H4 (cell line): ENCODE measurements at regions not wholly inside any gene's neighbourhood (a gene's known extent, or its start where the extent isn't known, plus 50 kb on each side); places are given as distances from the start of the nearest gene placed in this dataset.

Source experiments
- DNase-seq: peaks from one replicate; pipeline ENCODE4 v3.0.0-alpha.2; 2015; ENCODE audit warnings: low spot score

- no peak for DNase-seq
Observed at GRCh38 chr9:91156451-91157234, 205.1 kb downstream of the AUH start.

- DNase-seq = no peak
Observed at GRCh38 chr9:91157883-91158282, 203.8 kb downstream of the AUH start.

- DNase-seq = no peak
Observed at GRCh38 chr9:91158286-91158685, 203.4 kb downstream of the AUH start.

- DNase-seq = no peak
Observed at GRCh38 chr9:91158946-91159345, 202.8 kb downstream of the AUH start.

GRCh38 chr9:91159664-91160121 is 202.0 kb downstream of the AUH start:
- DNase-seq = no peak

- no peak for DNase-seq
Observed at GRCh38 chr9:91160181-91160580, 201.5 kb downstream of the AUH start.

- DNase-seq = no peak
Observed at GRCh38 chr9:91160599-91161464, 200.9 kb downstream of the AUH start.

GRCh38 chr9:91161465-91162300 is 200.0 kb downstream of the AUH start:
- DNase-seq = no peak

GRCh38 chr9:91162311-91162710 is 199.4 kb downstream of the AUH start:
- DNase-seq = no peak

- DNase-seq = peak; percentile 73
Observed at GRCh38 chr9:91162784-91163443, 198.8 kb downstream of the AUH start.

- DNase-seq = no peak
Observed at GRCh38 chr9:91163444-91163772, 198.3 kb downstream of the AUH start.

- DNase-seq = no peak
Observed at GRCh38 chr9:91163773-91164471, 197.8 kb downstream of the AUH start.
